Choroid plexus epithelial cell (primary cell): ENCODE measurements at regions not wholly inside any gene's neighbourhood (a gene's known extent, or its start where the extent isn't known, plus 50 kb on each side); places are given as distances from the start of the nearest gene placed in this dataset.
A peak's percentile ranks its signal among the peaks of the same experiment; 100 is the strongest.

Experiments used
- DNase-seq: peaks from one replicate; pipeline ENCODE4 v3.0.0-alpha.2; 2010; ENCODE audit warnings: low read depth
- H3K4me3 ChIP-seq: 2 replicates; pipeline ENCODE4 v1.5.1; 2011; ENCODE audit warnings: low read depth, mild to moderate bottlenecking, control low read depth, low read length, moderate library complexity
- CTCF ChIP-seq: conservative IDR thresholded peaks from 2 replicates; pipeline ENCODE4 v1.5.1; 2011; ENCODE audit warnings: low read depth, mild to moderate bottlenecking, control low read depth, inconsistent platforms, low read length, moderate library complexity

GRCh38 chr3:182728238-182728637 lies 65.1 kb upstream of the ATP11B start:
- H3K4me3 ChIP-seq: no peak overlapping the region
- DNase-seq: no peak
- no peak for TF ChIP-seq CTCF

- no peak overlapping the region for H3K4me3 ChIP-seq
- TF ChIP-seq CTCF: no peak
- DNase-seq: no peak
Observed at GRCh38 chr3:182729903-182730674, 63.2 kb upstream of the ATP11B start.

GRCh38 chr3:182730675-182731042 lies 62.6 kb upstream of the ATP11B start:
- no peak for TF ChIP-seq CTCF
- no peak for DNase-seq
- no peak overlapping the region for H3K4me3 ChIP-seq

GRCh38 chr3:182731764-182732163 lies 61.5 kb upstream of the ATP11B start:
- DNase-seq: no peak
- TF ChIP-seq CTCF: no peak
- H3K4me3 ChIP-seq: no peak overlapping the region

GRCh38 chr3:182732232-182733015 lies 60.9 kb upstream of the ATP11B start:
- no peak for TF ChIP-seq CTCF
- DNase-seq: no peak
- H3K4me3 ChIP-seq: no peak overlapping the region

GRCh38 chr3:182735672-182736071 lies 57.6 kb upstream of the ATP11B start:
- peak; percentile 21 for DNase-seq
- no peak for TF ChIP-seq CTCF

GRCh38 chr3:182737825-182738224 lies 55.5 kb upstream of the ATP11B start:
- TF ChIP-seq CTCF: no peak
- DNase-seq: no peak
- H3K4me3 ChIP-seq: no peak overlapping the region

More at GRCh38 chr3:182735672-182736071, 57.6 kb upstream of the ATP11B start:
- no peak overlapping the region for H3K4me3 ChIP-seq
